GM20431 (cell line): ENCODE measurements at regions not wholly inside any gene's neighbourhood (a gene's known extent, or its start where the extent isn't known, plus 50 kb on each side); places are given as distances from the start of the nearest gene placed in this dataset.
"Not testable (repeated sequence)": the region's sequence is repeated elsewhere in the genome, so short reads cannot be mapped to it uniquely, and the experiment has no call there.

Source experiments
- in situ Hi-C: fragments of 300-500 bp; cut with MseI, MboI; formaldehyde crosslinking; loops from one replicate; pipeline ENCODE4 v1.15.0; 2020; ENCODE audit warnings: low sequenced_read_pairs; ENCODE audit not compliant: unreplicated experiment

DNA sequence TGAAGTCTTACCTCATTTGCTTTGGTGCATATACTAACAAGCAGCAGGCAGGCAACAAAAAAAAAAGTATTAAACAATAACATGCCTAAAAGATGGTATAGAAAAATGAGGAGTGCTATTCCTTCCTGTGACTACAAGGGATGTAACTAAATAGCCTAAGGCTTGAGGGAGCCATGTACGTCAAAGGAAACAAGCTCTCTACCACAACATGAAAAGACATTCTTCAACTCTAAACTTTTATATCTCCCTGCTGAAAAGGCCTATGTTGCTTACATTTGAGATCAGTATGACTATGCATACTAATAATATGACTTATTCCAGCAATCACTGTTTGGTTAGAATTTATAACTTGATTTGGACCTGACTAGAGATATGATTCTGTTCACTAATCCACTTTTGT, 347.9 kb downstream of the ADCYAP1 start:
- in situ Hi-C loops, result no loop called here

GRCh38 chr18:1252936-1253335, 348.3 kb downstream of the ADCYAP1 start:
- in situ Hi-C loops, result no loop called here

DNA sequence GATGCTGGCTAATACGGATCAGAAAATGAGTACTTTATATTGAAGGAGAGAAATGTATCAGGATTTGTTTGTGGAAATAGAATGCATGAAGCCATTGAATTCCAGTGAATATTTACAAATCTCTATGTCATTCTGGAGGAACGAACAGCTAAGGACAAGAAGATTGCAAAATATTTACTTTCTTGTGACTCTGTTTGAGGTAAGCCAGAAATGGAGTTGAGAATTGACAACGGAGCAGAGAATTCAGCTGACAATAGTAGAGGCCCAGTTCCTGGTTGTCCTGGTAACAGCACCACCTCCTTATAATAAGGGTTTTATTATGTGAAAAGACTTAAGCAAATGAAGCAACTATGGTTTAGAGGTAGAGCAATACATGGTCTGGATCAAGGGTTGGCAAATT, 349.2 kb downstream of the ADCYAP1 start:
- in situ Hi-C loops, result no loop called here

- in situ Hi-C loops, result no loop called here
Measured at GRCh38 chr18:1261054-1261453, 356.4 kb downstream of the ADCYAP1 start.

DNA sequence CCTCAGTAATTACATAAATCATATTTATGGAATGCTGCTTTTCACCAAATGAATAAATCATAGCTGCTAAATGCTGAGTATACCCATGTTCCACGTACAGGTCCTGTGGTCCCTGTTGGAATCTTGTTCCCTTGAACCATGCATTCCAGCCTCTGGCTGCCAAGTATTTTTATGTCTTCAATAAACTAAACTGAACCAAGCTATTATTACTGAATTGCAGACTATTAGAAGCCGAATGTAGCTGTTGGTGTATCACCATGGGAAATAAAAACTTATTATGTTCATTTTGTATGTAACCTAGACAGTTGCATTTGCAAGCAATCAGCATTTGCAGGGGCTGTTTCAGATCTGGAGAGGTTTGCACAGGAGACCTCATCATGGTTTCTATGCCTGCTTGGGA, 362.4 kb downstream of the ADCYAP1 start:
- in situ Hi-C loops, result no loop called here

DNA sequence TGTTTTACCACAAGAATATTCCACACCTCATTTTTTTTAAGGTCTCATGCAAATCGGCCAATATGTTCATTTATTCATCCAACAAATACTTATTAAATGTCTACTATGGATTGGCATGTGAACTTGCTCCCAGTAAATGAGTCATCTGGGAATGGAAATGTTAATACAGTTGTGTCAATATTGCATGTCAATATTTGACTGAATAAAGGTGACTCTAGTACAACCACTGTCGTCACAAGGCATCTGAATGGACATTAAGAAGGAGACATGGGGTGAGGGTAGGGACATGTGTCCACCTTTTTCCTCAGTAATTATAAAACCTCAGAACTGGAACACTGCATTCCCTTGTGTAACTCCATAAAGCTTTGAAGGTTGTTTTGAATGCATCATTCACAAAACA, 365.4 kb downstream of the ADCYAP1 start:
- in situ Hi-C loops, result no loop called here

DNA sequence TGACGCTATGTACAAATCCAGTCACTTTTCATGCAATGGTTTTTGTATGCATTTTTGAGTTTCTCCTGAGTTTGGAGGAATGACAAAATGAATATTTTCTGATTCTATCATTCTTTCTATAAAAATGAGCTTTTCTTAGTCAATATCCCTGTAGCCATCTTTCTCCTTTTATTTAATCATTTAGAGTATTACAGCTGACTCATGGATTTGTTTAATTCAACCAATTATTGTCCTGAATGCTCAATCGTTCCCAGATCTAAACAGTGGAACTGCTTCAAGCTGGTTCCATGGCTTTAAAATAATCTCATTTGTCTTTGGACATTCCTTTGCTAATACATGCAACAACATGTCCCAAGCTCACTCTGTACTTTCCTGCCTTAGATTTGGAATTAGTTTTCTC, 368.8 kb downstream of the ADCYAP1 start:
- in situ Hi-C loops, result no loop called here

- in situ Hi-C loops, result no loop called here
Measured at GRCh38 chr18:1292167-1292566, 387.5 kb downstream of the ADCYAP1 start.

DNA sequence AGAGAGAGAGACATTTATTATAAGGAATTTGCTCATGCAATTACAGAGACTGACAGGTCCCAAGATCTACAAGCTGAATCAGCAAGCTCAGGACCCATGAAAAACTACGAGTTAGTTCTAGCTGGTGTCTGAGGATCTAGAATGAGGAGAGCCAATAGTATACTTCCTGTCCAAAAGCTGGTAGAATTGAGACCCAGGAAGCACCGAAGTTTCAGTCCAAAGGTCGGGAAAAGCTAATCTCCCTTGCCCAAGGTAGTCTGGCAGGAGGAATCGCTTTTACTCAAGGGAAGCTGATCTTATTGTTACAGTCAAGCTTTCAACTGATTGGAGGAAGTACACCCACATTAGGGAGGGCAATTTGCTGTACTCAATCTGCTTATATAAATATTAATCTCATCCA, 389.6 kb downstream of the ADCYAP1 start:
- in situ Hi-C loops, result no loop called here

- in situ Hi-C loops, result no loop called here
Measured at GRCh38 chr18:1296237-1296636, 391.6 kb downstream of the ADCYAP1 start.

- in situ Hi-C loops, result no loop called here
Measured at GRCh38 chr18:1302861-1303260, 398.2 kb downstream of the ADCYAP1 start.

DNA sequence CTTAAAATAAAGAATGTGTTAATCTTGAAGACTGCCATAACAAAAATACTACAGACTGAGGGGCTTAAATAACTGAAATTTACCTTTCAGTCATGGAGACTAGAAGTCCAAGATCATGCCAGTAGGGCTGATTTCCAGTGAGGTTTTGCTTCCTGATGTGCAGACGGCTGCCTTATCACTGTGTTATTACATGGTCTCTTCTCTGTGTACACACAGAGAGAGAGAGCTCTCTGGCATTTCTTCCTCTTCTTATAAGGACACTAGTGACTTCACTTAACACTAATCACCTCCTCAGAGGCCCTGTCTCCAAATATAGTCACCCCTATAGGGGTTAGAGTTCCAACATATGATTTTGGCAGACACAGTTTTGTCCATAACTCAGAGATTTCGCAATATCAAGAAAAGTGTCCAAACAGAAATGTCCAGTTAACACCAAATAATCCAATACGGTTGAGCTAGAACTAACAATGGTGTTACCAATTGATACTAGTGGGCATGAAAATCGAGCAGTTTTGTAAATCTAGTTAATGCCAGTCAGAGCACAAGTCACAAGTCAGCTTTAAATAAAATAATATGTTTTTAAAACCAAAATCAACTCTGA, 399.8 kb downstream of the ADCYAP1 start:
- in situ Hi-C loops, result no loop called here

GRCh38 chr18:1306641-1307040, 402.0 kb downstream of the ADCYAP1 start:
- in situ Hi-C loops, result no loop called here

DNA sequence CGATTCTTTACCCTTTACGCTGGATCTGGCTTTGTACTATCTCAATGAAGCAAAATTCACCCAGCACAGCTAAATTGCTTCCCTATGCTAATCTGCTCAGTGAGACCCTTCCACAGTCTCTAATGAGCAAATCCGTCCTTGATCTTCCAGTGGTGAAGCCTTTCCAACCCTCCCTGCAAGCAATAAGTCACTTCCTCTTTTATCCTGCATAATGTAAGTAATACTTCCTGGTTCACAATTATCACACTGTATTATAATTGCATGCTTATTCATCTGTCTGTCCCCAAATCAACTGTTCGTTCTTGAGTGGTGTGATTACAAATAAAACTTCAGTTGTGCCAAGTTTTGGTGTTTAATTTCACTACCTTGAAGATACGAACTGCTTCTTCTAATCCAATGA, 404.0 kb downstream of the ADCYAP1 start:
- in situ Hi-C loops, result no loop called here

DNA sequence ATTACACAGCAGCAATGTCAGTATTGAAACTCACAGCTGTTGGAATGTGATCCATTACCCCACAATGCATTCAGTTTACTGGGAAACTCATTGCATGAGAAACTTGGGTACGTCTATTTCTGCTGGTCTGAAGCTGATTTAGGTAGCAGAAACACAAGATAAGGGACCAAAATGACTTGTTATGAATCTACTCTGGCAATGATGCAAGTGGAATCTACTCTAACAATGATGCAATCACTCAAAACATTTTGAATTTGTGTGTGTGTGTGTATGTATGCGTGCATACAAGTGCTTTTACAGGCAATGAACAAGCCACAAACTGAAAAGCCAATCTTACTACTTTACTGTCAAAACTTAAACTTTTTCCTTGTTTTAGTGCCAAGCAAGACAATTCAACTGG, 406.7 kb downstream of the ADCYAP1 start:
- in situ Hi-C loops, result no loop called here

DNA sequence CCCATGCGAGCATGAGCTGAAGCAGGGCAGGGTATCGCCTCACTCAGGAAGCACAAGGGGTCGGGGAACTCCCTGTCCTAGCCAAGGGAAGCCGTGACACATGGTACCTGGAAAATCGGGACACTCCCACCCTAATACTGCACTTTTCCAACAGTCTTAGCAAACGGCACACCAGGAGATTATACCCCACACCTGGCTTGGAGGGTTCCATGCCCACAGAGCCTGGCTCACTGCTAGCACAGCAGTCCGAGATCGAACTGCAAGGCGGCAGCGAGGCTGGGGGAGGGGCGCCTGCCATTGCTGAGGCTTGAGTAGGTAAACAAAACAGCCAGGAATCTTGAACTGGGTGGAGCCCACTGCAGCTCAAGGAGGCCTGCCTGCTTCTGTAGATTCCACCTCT, 430.7 kb downstream of the ADCYAP1 start:
- in situ Hi-C loops, result not testable (repeated sequence)

- in situ Hi-C loops, result no loop called here
Measured at GRCh38 chr18:1350931-1351450, 446.3 kb downstream of the ADCYAP1 start.

DNA sequence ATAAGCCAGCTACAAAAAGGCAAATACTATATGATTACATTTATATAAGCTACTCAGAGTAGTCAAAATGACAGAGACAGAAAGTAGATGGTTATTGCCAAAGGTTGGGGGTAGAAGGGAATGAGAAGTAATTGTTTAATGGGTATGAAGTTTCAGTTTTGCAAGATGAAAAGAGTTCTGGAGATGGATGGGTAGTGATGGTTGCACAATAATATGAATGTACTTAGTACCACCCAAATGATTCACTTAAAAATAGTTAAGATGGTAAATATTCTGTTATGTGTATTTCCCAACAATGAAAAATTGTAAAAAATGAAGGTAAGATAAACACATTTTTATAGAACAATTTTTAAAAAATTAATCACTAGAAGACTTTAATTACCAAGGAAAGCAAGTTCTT, 448.4 kb downstream of the ADCYAP1 start:
- in situ Hi-C loops, result no loop called here

- in situ Hi-C loops, result no loop called here
Measured at GRCh38 chr18:1357724-1358123, 453.1 kb downstream of the ADCYAP1 start.

GRCh38 chr18:1361936-1362335, 457.3 kb downstream of the ADCYAP1 start:
- in situ Hi-C loops, result no loop called here

- in situ Hi-C loops, result no loop called here
Measured at GRCh38 chr18:1370552-1370951, 465.9 kb downstream of the ADCYAP1 start.

DNA sequence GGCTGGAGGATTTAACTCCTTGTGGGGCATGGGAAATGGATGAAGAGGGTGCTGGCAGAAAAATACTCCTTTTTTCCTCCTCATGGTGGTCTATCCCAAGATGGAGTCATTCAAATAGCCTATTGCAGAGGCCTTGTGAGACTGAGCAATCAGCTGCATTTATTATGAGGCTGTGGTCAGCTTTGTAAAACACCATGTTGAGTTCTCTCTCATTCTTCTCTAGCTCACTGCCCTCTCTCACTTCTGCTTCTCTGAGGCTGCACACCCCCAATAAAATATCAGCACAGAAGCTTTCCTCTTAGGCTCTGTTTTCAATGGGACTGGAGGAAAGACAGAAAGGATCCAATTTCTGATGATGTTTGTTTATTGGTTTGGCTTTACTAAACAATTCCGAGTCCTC, 467.1 kb downstream of the ADCYAP1 start:
- in situ Hi-C loops, result no loop called here
